ENCODE measurements at regions not wholly inside any gene's neighbourhood (a gene's known extent, or its start where the extent isn't known, plus 50 kb on each side); places are given as distances from the start of the nearest gene placed in this dataset.

DNA sequence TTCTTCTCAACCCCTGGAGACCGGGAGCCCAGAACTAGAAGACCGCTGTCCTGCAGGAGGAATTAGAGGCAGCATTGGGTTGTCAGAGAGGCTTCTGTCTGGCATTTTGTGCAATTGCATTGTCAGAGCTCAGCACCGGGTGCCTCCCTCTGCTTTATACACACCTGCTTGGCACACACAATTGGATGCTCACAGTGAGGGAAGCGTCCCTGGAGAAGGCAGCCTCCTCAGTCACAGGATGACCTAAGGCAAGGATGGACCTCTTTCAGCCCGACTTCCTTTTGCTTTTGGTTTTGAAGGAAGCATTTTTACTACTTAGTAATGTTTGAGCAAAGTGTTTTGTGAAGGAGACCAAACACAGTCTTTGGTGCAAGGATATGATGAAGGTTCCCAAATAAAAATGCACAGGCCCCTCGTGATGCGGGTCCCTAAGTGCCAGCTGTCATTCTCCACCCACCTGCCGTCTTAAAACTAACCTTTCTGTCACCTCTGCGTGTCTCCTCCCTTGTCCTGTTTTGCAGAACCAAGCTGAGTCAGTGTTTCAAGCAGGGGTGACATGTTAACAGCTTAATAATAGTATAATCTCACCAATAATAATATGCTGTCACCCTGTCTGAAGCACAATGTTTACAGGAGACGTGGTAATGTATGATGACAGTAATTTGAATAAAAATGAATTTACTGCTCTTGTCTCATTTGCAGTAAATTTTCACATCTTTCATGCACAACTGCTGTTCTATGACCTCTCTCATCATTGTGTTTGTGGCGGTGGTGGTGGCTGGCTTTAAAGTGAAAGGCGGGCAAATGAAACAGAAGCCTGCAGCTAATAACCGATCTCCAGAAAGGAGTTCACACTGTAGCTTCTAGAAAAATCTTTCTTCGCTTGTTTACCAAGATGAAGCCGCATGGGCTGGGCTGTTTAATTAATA is 430.2 kb upstream of the MKI67 start:
- no peaks in the 10 kb centered on the region for H3K9me1 ChIP-seq (ENCODE audit: control insufficient read depth, insufficient read depth, low read length)
- ATAC-seq (peak; percentile 41), FAIRE-seq (no peak), DNase-seq (ENCODE audit: extremely low read depth in 1 of 4, low spot score in 3 of 4) (no peak)
- H3K27me3 ChIP-seq (ENCODE audit: control insufficient read depth in 2 of 2, insufficient read depth in 2 of 2, low read length in 2 of 2), result no peaks in the 10 kb centered on the region
- no peaks in the 10 kb centered on the region; a peak in 2 of 5 replicates for H3K4me1 ChIP-seq (replicated peaks in 1 of 2; ENCODE audit: control insufficient read depth in 2 of 2, insufficient read depth in 2 of 2, low read length in 2 of 2)
- BruUV-seq (replicated peaks), result no TSS peak
- CTCF ChIA-PET (ENCODE audit: low intra/inter-chr PET ratio), result no interaction called here
- H3K4me3 ChIP-seq, result no peak overlapping the region
- H3K9me3 ChIP-seq (replicated peaks; ENCODE audit: control insufficient read depth, insufficient read depth, low read depth, low read length), result no peaks in the 10 kb centered on the region
- H3K9ac ChIP-seq (ENCODE audit: insufficient read depth in 1 of 2, low read depth in 2 of 2, low read length in 2 of 2), result no peak overlapping the region
- intact Hi-C loops (cut with micrococcal nuclease) (no loop called here), in situ Hi-C loops (cut with MboI) (no loop called here)
- H3K36me3 ChIP-seq (ENCODE audit: control insufficient read depth, insufficient read depth, low read length), result no peaks in the 10 kb centered on the region
- H3K79me2 ChIP-seq (ENCODE audit: control insufficient read depth, insufficient read depth, low read length), result no peaks in the 10 kb centered on the region
- H2AFZ ChIP-seq (ENCODE audit: low read depth, low read length), result peak overlapping the region; percentile 81
- no peak overlapping the region for H3K27ac ChIP-seq (ENCODE audit: extremely low read depth, low read depth, low read length)
- H4K20me1 ChIP-seq (replicated peaks; ENCODE audit: control insufficient read depth, insufficient read depth, low read length), result no peaks in the 10 kb centered on the region
- POLR2A ChIA-PET, result interaction anchor here (1.1 kb wide), 1 partner anchor 13 kb away, joined by 5 read pairs; no protein-coding TSS in a partner anchor
- TF ChIP-seq NCOR1 (IDR thresholded peaks at IDR 0.05) (no peak), CBFA2T3 (IDR thresholded peaks at IDR 0.05) (no peak), CBX2 (IDR thresholded peaks at IDR 0.05; ENCODE audit: insufficient read depth, low read length, poor library complexity, severe bottlenecking) (no peak), PRMT5 (CRISPR knock-in tag; IDR thresholded peaks at IDR 0.05) (no peak), HES1 (IDR thresholded peaks at IDR 0.05; ENCODE audit: low read depth) (no peak), TARDBP (IDR thresholded peaks at IDR 0.05) (no peak), ZNF79 (CRISPR knock-in tag; IDR thresholded peaks at IDR 0.05; ENCODE audit: low read depth) (no peak), PHF8 (IDR thresholded peaks at IDR 0.05; ENCODE audit: borderline replicate concordance, low read length) (no peak), SMC3 (conservative IDR thresholded peaks at IDR 0.05; ENCODE audit: insufficient read depth, low read depth, low read length) (no peak)
- TF ChIP-seq, protein P1, sequence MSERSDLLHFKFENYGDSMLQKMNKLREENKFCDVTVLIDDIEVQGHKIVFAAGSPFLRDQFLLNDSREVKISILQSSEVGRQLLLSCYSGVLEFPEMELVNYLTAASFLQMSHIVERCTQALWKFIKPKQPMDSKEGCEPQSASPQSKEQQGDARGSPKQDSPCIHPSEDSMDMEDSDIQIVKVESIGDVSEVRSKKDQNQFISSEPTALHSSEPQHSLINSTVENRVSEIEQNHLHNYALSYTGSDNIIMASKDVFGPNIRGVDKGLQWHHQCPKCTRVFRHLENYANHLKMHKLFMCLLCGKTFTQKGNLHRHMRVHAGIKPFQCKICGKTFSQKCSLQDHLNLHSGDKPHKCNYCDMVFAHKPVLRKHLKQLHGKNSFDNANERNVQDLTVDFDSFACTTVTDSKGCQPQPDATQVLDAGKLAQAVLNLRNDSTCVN (CRISPR knock-in tag; IDR thresholded peaks at IDR 0.05), result no peak
- TF ChIP-seq, protein P2, sequence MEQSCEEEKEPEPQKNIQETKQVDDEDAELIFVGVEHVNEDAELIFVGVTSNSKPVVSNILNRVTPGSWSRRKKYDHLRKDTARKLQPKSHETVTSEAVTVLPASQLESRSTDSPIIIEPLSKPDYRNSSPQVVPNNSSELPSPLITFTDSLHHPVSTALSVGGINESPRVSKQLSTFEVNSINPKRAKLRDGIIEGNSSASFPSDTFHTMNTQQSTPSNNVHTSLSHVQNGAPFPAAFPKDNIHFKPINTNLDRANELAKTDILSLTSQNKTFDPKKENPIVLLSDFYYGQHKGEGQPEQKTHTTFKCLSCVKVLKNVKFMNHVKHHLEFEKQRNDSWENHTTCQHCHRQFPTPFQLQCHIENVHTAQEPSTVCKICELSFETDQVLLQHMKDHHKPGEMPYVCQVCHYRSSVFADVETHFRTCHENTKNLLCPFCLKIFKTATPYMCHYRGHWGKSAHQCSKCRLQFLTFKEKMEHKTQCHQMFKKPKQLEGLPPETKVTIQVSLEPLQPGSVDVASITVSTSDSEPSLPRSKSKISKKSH (CRISPR knock-in tag; IDR thresholded peaks at IDR 0.05), result no peak
- H3K4me2 ChIP-seq (ENCODE audit: insufficient read depth, low read length), result no peak overlapping the region; the same call in 1 of the 2 replicates
- 44% methylated on average over 9 of the region's 15 CpGs for WGBS (ENCODE audit: insufficient coverage, low coverage, missing lambda C conversion rate)

All from K562 (cell line).